ENCODE measurements at regions not wholly inside any gene's neighbourhood (a gene's known extent, or its start where the extent isn't known, plus 50 kb on each side); places are given as distances from the start of the nearest gene placed in this dataset.

- no peak for TF ChIP-seq CTCF (IDR thresholded peaks at IDR 0.05)
- TF ChIP-seq POLR2A (IDR thresholded peaks at IDR 0.05), result no peak
Observed at GRCh38 chr2:65999796-66000195, 435.1 kb upstream of the MEIS1 start.
